Common myeloid progenitor, CD34-positive (primary cell): ENCODE measurements at regions not wholly inside any gene's neighbourhood (a gene's known extent, or its start where the extent isn't known, plus 50 kb on each side); places are given as distances from the start of the nearest gene placed in this dataset.
A peak's percentile ranks its signal among the peaks of the same experiment; 100 is the strongest.

Experiments used
- CTCF ChIA-PET: fragments of 350-600 bp; sonication (Branson Sonifier 250); formaldehyde crosslinking; loops from one replicate; lab custom pipeline; 2021; ENCODE audit warnings: antibody characterized with exemption; lab: Charles Lee
- POLR2A ChIA-PET: fragments of 350-600 bp; sonication (Branson Sonifier 250); formaldehyde crosslinking; loops from one replicate; lab custom pipeline; 2021; ENCODE audit warnings: antibody characterized with exemption; lab: Charles Lee
- DNase-seq, 3 donors: peaks; one replicate each; pipeline versions ENCODE4 v3.0.0 to v3.0.0-alpha.2; 2013
- H3K27ac ChIP-seq, 2 experiments: 1 replicate in 1 of 2; 2 replicates in 1 of 2; pipeline ENCODE4 v1.7.0; 2013; ENCODE audit warnings: inconsistent platforms in 2 of 2, low read length in 2 of 2, mild to moderate bottlenecking in 2 of 2, low read depth in 1 of 2, moderate library complexity in 1 of 2; ENCODE audit not compliant: severe bottlenecking in 2 of 2, insufficient read depth in 1 of 2, poor library complexity in 1 of 2
- H3K27me3 ChIP-seq, 5 experiments: replicated peaks in 2 of 5; 1 replicate in 3 of 5; 2 replicates in 2 of 5; pipeline versions ENCODE4 v1.6.1 to v1.7.0; 2013; ENCODE audit warnings: low read length in 4 of 5, mild to moderate bottlenecking in 2 of 5, moderate library complexity in 2 of 5, inconsistent platforms in 1 of 5; ENCODE audit not compliant: insufficient read depth in 5 of 5, control insufficient read depth in 4 of 5
- H3K36me3 ChIP-seq, 4 experiments: 1 replicate in 2 of 4; 2 replicates in 2 of 4; pipeline versions ENCODE4 v1.6.1 to v1.7.0; 2013; ENCODE audit warnings: low read length in 3 of 4, control low read depth in 1 of 4, mild to moderate bottlenecking in 1 of 4; ENCODE audit not compliant: control insufficient read depth in 4 of 4, insufficient read depth in 4 of 4
- H3K4me1 ChIP-seq, 4 experiments: 1 replicate in 3 of 4; 2 replicates in 1 of 4; pipeline versions ENCODE4 v1.6.1 to v1.7.1; 2013; ENCODE audit warnings: low read length in 3 of 4, mild to moderate bottlenecking in 3 of 4, control low read depth in 1 of 4, inconsistent platforms in 1 of 4, moderate library complexity in 1 of 4; ENCODE audit not compliant: control insufficient read depth in 4 of 4, insufficient read depth in 4 of 4; ENCODE audit errors: control extremely low read depth in 1 of 4
- H3K4me3 ChIP-seq, 7 experiments: 1 replicate in 4 of 7; 2 replicates in 3 of 7; pipeline versions ENCODE4 v1.5.1 to v1.7.0; 2013; ENCODE audit warnings: mild to moderate bottlenecking in 7 of 7, low read length in 6 of 7, moderate library complexity in 6 of 7, inconsistent platforms in 2 of 7, low read depth in 2 of 7, control low read depth in 1 of 7; ENCODE audit not compliant: insufficient read depth in 4 of 7, control insufficient read depth in 1 of 7; ENCODE audit errors: extremely low read depth in 1 of 7
- H3K9me3 ChIP-seq, 5 experiments: 1 replicate in 4 of 5; 2 replicates in 1 of 5; pipeline versions ENCODE4 v1.6.1 to v1.7.1; 2013; ENCODE audit warnings: low read length in 4 of 5, mild to moderate bottlenecking in 2 of 5, inconsistent platforms in 1 of 5, low read depth in 1 of 5, moderate library complexity in 1 of 5; ENCODE audit not compliant: control insufficient read depth in 4 of 5, insufficient read depth in 2 of 5; ENCODE audit errors: control extremely low read depth in 1 of 5
- WGBS: methylation state at CpG from one replicate; pipeline ENCODE4 v1.1.5; 2013; ENCODE audit not compliant: insufficient coverage; 5-methylcytosine and 5-hydroxymethylcytosine counted together

GRCh38 chr2:106724301-106724794 lies 161.6 kb downstream of the ST6GAL2 start:
- no peak for DNase-seq
- Histone ChIP-seq H3K27me3 (peaks cover 0 to 2% (median 0%) of the 10 kb centered on the region in 5 experiments), H3K9me3 (peaks cover 0 to 2% (median 0%) of the 10 kb centered on the region in 5 experiments), H3K36me3 (no peaks in the 10 kb centered on the region), H3K4me3 (no peak overlapping the region), H3K4me1 (no peaks in the 10 kb centered on the region), H3K27ac (no peak overlapping the region)
- WGBS = 90% methylated on average over 4 of the region's 7 CpGs
- ChIA-PET POLR2A (no interaction called here), CTCF (interaction anchor here (0.6 kb wide), 1 partner anchor 725 kb away, joined by 3 read pairs; no protein-coding TSS in a partner anchor)

- H3K9me3 ChIP-seq = peaks cover 0 to 7% (median 0%) of the 10 kb centered on the region in 5 experiments
- DNase-seq = no peak
- H3K4me1 ChIP-seq = peaks cover 0 to 3% (median 0%) of the 10 kb centered on the region in 4 experiments
- H3K36me3 ChIP-seq = no peaks in the 10 kb centered on the region
- no peak overlapping the region for H3K27ac ChIP-seq
- POLR2A ChIA-PET = no interaction called here
- CTCF ChIA-PET = no interaction called here
- WGBS = 65% methylated on average over 4 of the region's 4 CpGs
- H3K27me3 ChIP-seq = no peaks in the 10 kb centered on the region
- H3K4me3 ChIP-seq = no peak overlapping the region
Measured at GRCh38 chr2:106734165-106734564, 151.8 kb downstream of the ST6GAL2 start.

- no peaks in the 10 kb centered on the region for H3K36me3 ChIP-seq
- no peak overlapping the region for H3K4me3 ChIP-seq
- CTCF ChIA-PET = no interaction called here
- H3K27ac ChIP-seq = no peak overlapping the region
- DNase-seq = no peak
- H3K27me3 ChIP-seq = no peaks in the 10 kb centered on the region
- POLR2A ChIA-PET = no interaction called here
- WGBS = 100% methylated on average over 2 of the region's 5 CpGs
- H3K4me1 ChIP-seq = peaks cover 0 to 3% (median 0%) of the 10 kb centered on the region in 4 experiments
- peaks cover 0 to 7% (median 0%) of the 10 kb centered on the region in 5 experiments for H3K9me3 ChIP-seq
Measured at GRCh38 chr2:106735807-106736206, 150.2 kb downstream of the ST6GAL2 start.

GRCh38 chr2:106736221-106736620 lies 149.7 kb downstream of the ST6GAL2 start:
- Histone ChIP-seq H3K9me3 (peaks cover 0 to 7% (median 0%) of the 10 kb centered on the region in 5 experiments), H3K4me1 (peaks cover 0 to 3% (median 0%) of the 10 kb centered on the region in 4 experiments), H3K27me3 (no peaks in the 10 kb centered on the region), H3K4me3 (no peak overlapping the region), H3K36me3 (no peaks in the 10 kb centered on the region), H3K27ac (no peak overlapping the region)
- WGBS = 100% methylated on average over 2 of the region's 2 CpGs
- CTCF ChIA-PET = no interaction called here
- POLR2A ChIA-PET = no interaction called here
- DNase-seq = no peak

GRCh38 chr2:106745468-106745867 lies 140.5 kb downstream of the ST6GAL2 start:
- peak overlapping the region in 1 of 2 experiments; percentile 59 for H3K27ac ChIP-seq
- no peaks in the 10 kb centered on the region for H3K36me3 ChIP-seq
- POLR2A ChIA-PET = no interaction called here
- peak; percentile 57 to 91 (median 86) for DNase-seq
- H3K4me3 ChIP-seq = peak overlapping the region in 3 of 7 experiments; percentile 8 to 37 (median 30)
- peaks cover 0 to 32% (median 5%) of the 10 kb centered on the region in 4 experiments for H3K4me1 ChIP-seq
- no peaks in the 10 kb centered on the region for H3K9me3 ChIP-seq
- no peaks in the 10 kb centered on the region for H3K27me3 ChIP-seq
- CTCF ChIA-PET = no interaction called here
- WGBS = 4% methylated on average over 4 of the region's 5 CpGs

GRCh38 chr2:106749823-106750222 lies 136.1 kb downstream of the ST6GAL2 start:
- H3K27ac ChIP-seq = no peak overlapping the region
- no peak for DNase-seq
- no peaks in the 10 kb centered on the region for H3K36me3 ChIP-seq
- POLR2A ChIA-PET = no interaction called here
- CTCF ChIA-PET = no interaction called here
- 55% methylated on average over 2 of the region's 2 CpGs for WGBS
- peaks cover 0 to 23% (median 5%) of the 10 kb centered on the region in 4 experiments for H3K4me1 ChIP-seq
- no peaks in the 10 kb centered on the region for H3K27me3 ChIP-seq
- no peaks in the 10 kb centered on the region for H3K9me3 ChIP-seq
- no peak overlapping the region for H3K4me3 ChIP-seq
